ENCODE measurements at regions not wholly inside any gene's neighbourhood (a gene's known extent, or its start where the extent isn't known, plus 50 kb on each side); places are given as distances from the start of the nearest gene placed in this dataset.
"Not testable (repeated sequence)": the region's sequence is repeated elsewhere in the genome, so short reads cannot be mapped to it uniquely, and the experiment has no call there.

- DNase-seq; H3K27me3 Mint-ChIP-seq; H3K27ac Mint-ChIP-seq; H3K4me3 Mint-ChIP-seq; POLR2A ChIA-PET; H3K9me3 Mint-ChIP-seq; H3K36me3 Mint-ChIP-seq (ENCODE audit: low read depth); CTCF ChIA-PET; H3K4me1 Mint-ChIP-seq: not testable (repeated sequence)
Observed at GRCh38 chr2:5628484-5628883, 63.7 kb upstream of the SOX11 start.

GRCh38 chr2:5629510-5629909 lies 62.7 kb upstream of the SOX11 start:
- H3K4me1 Mint-ChIP-seq; CTCF ChIA-PET; DNase-seq; H3K27me3 Mint-ChIP-seq; H3K36me3 Mint-ChIP-seq (ENCODE audit: low read depth); POLR2A ChIA-PET; H3K27ac Mint-ChIP-seq; H3K9me3 Mint-ChIP-seq; H3K4me3 Mint-ChIP-seq: not testable (repeated sequence)

GRCh38 chr2:5637051-5637450 lies 55.1 kb upstream of the SOX11 start:
- H3K9me3 Mint-ChIP-seq; H3K4me3 Mint-ChIP-seq; DNase-seq; CTCF ChIA-PET; H3K27ac Mint-ChIP-seq; H3K27me3 Mint-ChIP-seq; POLR2A ChIA-PET; H3K36me3 Mint-ChIP-seq (ENCODE audit: low read depth); H3K4me1 Mint-ChIP-seq: not testable (repeated sequence)
